GM19397 (cell line): ENCODE measurements at regions not wholly inside any gene's neighbourhood (a gene's known extent, or its start where the extent isn't known, plus 50 kb on each side); places are given as distances from the start of the nearest gene placed in this dataset.

Experiments
- ATAC-seq: cut with Tn5 transposase; IDR thresholded peaks from one replicate; pipeline ENCODE4 v1.9.1; 2021; ENCODE audit warnings: mild to moderate bottlenecking, moderate library complexity; ENCODE audit not compliant: unreplicated experiment

- no peak for ATAC-seq
Measured at GRCh38 chr6:40313582-40313981, 273.6 kb downstream of the LRFN2 start.

DNA sequence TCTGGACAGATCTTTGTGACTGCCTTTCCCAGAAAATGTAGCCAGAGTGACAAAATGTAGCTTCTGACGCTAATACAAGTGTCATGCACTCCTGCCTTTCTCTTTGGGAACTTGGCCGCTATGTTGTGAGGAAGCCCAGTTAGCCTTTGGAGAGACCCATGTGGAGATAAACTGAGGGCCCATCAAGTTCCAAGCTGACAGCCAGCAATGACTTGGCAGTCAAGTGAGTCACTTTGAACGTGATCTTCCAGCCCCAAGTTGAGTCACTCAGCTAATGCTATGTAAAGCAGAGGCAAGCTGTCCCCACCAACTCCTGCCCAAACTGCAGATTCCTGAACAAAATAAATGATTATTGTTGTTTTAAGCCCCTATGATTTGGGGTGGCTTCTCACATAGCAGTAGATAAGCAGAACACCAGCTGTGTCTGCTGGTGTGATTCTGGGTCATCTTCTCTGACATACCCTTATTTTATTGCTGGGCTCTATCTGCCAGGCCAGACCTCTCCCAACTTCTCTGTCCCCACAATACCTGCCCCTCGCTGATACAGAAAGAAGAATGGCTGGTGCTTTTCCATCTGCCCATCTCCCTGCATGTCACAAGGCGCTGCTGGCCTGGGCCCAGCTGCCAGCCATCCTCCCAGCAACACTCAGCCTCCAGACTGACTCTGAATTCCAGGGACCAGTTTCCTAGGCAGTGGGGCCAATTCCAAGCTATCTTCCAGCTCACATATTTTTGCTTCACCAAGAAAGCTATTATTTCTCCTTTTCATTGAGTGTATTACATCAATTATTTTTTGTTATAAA, 274.8 kb downstream of the LRFN2 start:
- no peak for ATAC-seq

GRCh38 chr6:40308533-40309306, 278.4 kb downstream of the LRFN2 start:
- ATAC-seq, result no peak

DNA sequence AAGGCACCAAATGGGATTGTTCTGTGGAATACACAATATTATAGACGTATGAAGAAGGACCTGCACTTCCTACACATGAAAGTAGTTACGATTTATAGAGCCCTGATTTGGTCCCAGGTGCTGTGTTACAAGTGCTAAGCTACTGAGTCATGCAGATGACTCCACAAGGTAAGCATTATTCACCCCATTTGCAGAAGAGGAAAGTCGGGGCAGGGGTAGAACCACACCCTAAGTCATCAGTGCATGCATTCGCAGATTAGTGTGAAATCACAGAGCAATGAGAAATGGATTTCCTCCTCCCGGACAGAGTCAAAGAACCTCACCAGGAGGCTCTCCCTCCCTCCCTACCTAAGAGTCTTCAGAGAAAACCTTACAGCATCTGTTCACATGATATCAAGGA, 279.5 kb downstream of the LRFN2 start:
- no peak for ATAC-seq

GRCh38 chr6:40302856-40303454, 284.2 kb downstream of the LRFN2 start:
- no peak for ATAC-seq

DNA sequence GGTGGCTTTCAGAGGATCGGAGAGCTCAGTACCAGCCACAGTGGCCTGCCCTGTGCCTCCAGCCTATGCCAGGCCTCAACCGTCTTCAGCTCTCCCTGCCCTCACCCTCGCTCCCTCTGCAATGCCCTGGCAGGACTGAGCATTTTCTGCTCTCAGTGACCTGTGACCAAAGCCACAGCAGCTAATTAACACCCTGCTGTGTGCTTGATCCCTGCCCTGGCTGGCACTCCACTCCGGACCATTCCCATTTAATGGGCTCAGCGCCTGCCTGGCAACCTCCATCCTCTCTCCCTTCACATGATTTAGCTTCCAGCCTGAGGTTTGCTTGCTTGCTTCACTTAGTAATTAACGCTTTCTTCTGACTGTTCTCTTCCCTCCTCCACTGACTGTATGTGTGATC, 287.5 kb downstream of the LRFN2 start:
- no peak for ATAC-seq

DNA sequence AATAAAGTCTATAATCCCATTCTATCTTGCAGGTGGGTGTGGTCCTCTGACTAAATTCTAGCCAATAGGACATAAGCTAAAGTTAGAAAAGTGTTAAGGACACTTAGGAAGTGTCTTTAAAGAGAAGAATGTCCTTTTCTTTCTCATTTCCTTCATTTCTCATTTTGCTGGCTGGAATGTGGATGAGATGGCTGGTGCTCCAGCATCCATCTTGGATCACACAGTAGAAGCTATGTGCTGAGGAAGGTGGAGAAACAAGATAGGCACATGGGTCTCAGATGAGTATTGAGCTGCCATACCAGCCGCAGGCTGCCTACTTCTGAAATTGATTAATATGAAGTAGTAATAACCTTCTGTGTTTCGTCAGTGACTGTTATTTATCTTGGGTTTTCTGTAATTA, 289.0 kb downstream of the LRFN2 start:
- ATAC-seq, result no peak

DNA sequence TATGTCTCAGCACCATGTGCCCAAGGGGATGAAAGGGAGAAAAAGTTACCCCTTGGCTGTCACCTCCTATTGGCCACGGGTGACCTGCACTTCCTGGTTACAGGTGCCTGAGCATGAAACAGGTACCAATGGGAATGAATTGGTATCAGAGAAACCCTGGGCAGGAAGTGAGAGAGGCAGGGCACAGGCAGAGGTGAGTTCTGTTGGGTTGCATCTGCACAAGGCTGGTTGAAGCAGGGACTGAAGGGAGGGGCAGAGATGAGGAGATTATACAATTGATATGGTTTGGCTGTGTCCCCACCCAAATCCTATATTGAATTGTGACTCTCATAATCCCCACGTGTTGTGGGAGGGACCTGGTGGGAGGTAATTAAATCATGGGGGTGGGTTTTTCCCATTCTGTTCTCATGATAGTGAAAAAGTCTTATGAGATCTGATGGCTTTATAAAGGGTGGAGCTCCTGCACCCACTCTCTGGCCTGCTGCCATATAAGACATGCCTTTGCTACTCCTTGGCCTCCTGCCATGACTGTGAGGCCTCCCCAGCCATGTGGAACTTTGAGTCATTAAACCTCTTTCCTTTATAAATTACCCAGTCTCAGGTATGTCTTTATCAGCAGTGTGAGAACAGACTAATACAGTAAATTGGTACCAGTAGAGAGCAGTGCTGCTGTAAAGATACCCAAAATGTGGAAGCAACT, 291.8 kb downstream of the LRFN2 start:
- ATAC-seq, result no peak

- ATAC-seq, result no peak
Measured at GRCh38 chr6:40293460-40294185, 293.5 kb downstream of the LRFN2 start.

DNA sequence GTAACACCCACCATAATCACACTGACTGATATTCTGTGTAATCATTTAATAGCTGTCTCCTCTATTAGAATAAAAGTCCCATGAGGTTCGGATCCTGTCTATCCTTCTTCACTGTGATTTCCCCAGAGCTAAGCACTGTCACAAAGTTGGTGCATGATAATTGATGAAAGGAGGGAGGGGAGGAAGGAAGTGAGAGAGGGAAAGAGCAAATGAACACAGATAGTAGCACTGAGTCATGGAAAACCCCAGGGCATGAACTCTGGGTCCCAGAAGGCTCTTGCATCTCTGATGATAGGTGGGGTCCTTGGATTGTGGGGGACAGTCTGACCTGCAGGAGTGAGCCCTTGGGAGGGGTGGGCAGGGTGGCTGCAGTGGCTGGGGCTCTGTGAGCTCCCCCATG, 294.1 kb downstream of the LRFN2 start:
- ATAC-seq, result no peak

DNA sequence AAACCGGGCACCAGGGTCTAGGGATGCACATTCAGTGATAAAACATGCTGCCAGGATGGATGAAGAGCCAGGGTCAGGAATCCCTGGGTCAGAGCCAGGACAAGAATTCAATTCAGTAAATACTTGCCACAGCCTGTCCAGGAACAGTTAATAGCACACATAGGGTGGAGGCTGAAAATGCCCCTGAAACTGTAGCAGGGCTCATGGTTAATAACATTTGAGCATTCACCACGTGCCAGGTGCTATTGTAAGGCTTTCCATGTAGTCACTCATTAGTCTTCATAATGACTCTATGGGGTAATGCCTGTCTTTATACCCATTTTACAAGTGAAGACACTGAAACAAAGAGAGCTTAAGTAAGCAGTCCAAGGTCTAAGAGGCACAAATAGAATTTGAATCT, 296.3 kb downstream of the LRFN2 start:
- no peak for ATAC-seq

GRCh38 chr6:40288919-40289318, 298.2 kb downstream of the LRFN2 start:
- ATAC-seq, result no peak

DNA sequence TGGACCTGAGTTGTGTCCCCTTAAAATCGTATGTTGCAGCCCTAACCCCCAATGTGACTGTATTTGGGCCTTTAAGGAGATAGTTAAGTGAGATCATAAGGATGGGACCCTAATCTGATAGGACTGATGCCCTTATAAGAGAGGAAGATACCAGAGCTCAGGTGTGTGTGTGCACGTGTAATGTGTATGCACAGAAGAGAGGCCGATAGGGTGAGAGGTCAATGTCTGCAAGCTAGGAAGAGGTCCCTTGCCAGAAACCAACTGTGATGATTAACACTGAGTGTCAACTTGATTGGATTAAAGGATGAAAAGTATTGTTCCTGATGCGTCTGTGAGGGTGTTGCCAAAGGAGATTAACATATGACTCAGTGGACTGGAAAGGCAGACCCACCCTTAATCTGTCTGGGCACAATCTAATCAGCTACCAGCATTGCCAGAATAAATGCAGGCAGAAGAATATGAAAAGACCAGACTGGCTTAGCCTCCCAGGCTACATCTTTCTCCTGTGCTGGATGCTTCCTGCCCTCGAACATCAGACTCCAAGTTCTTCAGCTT, 299.8 kb downstream of the LRFN2 start:
- ATAC-seq, result no peak

DNA sequence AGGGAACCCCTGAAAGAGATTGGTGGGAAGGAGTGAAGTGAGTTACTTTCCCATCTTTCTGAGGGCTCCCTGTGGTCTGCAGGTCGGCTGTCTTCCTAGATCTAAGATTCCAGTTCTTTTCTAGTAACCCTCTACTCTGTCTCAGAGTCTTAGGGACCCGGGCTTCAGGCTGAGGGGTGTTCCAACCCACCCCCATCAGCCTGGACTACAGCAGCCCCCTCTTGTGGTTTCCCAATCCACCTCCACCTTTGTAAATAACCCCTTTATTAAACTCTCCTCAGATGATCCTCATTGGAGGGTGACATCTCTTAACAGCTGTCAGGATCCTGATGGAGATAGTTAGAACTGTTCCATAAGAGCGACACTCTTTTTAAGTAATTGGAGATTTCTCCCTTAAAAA, 300.4 kb downstream of the LRFN2 start:
- ATAC-seq, result no peak

GRCh38 chr6:40285996-40286395, 301.2 kb downstream of the LRFN2 start:
- ATAC-seq, result no peak

DNA sequence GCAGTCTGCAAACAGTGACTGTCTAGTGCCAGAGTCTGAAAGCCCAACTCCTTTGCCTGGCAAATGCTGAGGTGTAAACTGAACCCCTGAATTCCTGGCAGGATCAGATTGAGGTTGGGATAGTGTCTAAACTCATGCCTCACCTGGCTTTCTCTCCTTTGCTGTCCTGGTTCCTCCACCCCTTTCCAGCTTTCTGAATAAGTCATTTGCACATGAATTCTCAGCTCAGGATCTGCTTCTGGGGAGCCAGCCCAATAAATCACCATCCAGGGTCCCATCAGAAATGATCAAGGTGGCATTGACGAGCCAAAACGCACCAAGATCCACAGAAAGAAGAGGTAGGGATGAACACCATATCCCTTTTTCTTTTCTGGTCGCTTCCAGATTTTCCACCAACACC, 301.6 kb downstream of the LRFN2 start:
- no peak for ATAC-seq

GRCh38 chr6:40282986-40283385, 304.2 kb downstream of the LRFN2 start:
- ATAC-seq, result no peak

GRCh38 chr6:40281402-40281801, 305.8 kb downstream of the LRFN2 start:
- ATAC-seq, result no peak

GRCh38 chr6:40280231-40280630, 306.9 kb downstream of the LRFN2 start:
- ATAC-seq, result no peak

GRCh38 chr6:40276141-40276540, 311.0 kb downstream of the LRFN2 start:
- no peak for ATAC-seq
